ENCODE measurements at regions not wholly inside any gene's neighbourhood (a gene's known extent, or its start where the extent isn't known, plus 50 kb on each side); places are given as distances from the start of the nearest gene placed in this dataset.
"Not testable (repeated sequence)": the region's sequence is repeated elsewhere in the genome, so short reads cannot be mapped to it uniquely, and the experiment has no call there.

DNA sequence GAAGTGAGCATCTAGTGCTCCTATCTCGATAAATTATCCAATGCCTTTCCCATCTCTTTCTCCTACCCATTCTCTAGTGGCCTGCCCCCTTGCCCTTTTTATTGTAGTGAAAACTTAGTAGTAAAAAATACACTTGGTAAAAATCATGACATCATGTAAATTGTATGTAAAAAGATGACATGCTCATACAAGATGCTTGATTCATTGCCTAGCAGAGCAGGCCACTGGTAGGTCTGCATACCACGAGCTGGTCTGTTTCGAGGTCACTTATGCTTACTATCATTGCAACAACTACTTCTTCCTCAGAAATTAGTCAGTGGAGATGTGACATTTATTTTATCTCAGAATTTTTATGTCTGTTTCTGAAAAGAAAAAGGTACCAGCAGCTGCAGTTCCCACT, 177.3 kb downstream of the C9orf152 start:
- Mint-ChIP-seq H3K27me3 (ENCODE audit: unreplicated experiment) (peaks cover 2% of the 10 kb centered on the region), H3K9me3 (ENCODE audit: unreplicated experiment) (no peaks in the 10 kb centered on the region), H3K36me3 (ENCODE audit: low read depth, unreplicated experiment) (no peaks in the 10 kb centered on the region), H3K4me1 (ENCODE audit: unreplicated experiment) (peaks cover 48% of the 10 kb centered on the region), H3K27ac (ENCODE audit: unreplicated experiment) (peak overlapping the region; percentile 99), H3K4me3 (ENCODE audit: unreplicated experiment) (no peak overlapping the region)
- DNase-seq (ENCODE audit: low spot score), result no peak
- TF ChIP-seq, protein P1, sequence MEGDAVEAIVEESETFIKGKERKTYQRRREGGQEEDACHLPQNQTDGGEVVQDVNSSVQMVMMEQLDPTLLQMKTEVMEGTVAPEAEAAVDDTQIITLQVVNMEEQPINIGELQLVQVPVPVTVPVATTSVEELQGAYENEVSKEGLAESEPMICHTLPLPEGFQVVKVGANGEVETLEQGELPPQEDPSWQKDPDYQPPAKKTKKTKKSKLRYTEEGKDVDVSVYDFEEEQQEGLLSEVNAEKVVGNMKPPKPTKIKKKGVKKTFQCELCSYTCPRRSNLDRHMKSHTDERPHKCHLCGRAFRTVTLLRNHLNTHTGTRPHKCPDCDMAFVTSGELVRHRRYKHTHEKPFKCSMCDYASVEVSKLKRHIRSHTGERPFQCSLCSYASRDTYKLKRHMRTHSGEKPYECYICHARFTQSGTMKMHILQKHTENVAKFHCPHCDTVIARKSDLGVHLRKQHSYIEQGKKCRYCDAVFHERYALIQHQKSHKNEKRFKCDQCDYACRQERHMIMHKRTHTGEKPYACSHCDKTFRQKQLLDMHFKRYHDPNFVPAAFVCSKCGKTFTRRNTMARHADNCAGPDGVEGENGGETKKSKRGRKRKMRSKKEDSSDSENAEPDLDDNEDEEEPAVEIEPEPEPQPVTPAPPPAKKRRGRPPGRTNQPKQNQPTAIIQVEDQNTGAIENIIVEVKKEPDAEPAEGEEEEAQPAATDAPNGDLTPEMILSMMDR (IDR thresholded peaks at IDR 0.05; ENCODE audit: unreplicated experiment), result no peak

DNA sequence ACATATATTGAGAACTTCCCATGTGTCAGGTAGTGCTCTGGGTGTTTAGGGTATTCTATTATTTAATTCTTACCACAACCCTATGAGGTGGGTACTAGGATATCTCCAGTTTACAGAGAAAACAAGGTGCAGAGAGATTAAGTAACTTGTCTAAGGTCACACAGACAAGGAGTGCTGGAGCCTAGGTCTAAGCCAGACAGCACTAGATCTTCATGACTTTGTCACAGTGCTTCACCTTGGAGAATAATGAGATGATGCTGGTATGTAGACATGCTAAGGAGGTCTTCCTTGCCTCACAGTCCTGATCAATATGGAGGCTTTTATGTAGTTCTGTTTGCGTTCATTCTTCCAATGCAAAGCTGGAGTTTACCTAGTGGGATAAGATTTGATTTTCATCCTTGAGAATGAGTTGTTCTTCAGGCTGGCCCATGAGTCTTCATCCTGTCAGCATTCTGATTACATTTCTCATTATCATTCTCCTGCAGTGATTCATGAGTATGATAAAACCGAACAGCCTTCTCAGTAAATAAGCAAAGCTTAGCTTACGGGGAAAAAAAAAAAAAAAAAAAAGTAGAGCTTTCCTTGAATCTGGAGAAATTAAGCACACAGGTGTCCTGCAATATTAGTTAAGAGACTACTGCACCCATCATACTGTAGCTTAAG, 176.3 kb downstream of the C9orf152 start:
- Mint-ChIP-seq H3K36me3 (ENCODE audit: low read depth, unreplicated experiment) (peaks cover 1% of the 10 kb centered on the region), H3K9me3 (ENCODE audit: unreplicated experiment) (no peaks in the 10 kb centered on the region), H3K27ac (ENCODE audit: unreplicated experiment) (no peak overlapping the region), H3K4me1 (ENCODE audit: unreplicated experiment) (peaks cover 46% of the 10 kb centered on the region), H3K27me3 (ENCODE audit: unreplicated experiment) (no peaks in the 10 kb centered on the region), H3K4me3 (ENCODE audit: unreplicated experiment) (no peak overlapping the region)
- TF ChIP-seq, protein P1 (IDR thresholded peaks at IDR 0.05; ENCODE audit: unreplicated experiment), result no peak
- DNase-seq (ENCODE audit: low spot score), result no peak

- H3K36me3 Mint-ChIP-seq (ENCODE audit: low read depth, unreplicated experiment); H3K27ac Mint-ChIP-seq (ENCODE audit: unreplicated experiment); H3K9me3 Mint-ChIP-seq (ENCODE audit: unreplicated experiment); H3K27me3 Mint-ChIP-seq (ENCODE audit: unreplicated experiment); DNase-seq (ENCODE audit: low spot score); H3K4me3 Mint-ChIP-seq (ENCODE audit: unreplicated experiment): not testable (repeated sequence)
- H3K4me1 Mint-ChIP-seq (ENCODE audit: unreplicated experiment), result peaks cover 45% of the 10 kb centered on the region
These were observed 175.4 kb downstream of the C9orf152 start for GRCh38 chr9:110032532-110032931.

DNA sequence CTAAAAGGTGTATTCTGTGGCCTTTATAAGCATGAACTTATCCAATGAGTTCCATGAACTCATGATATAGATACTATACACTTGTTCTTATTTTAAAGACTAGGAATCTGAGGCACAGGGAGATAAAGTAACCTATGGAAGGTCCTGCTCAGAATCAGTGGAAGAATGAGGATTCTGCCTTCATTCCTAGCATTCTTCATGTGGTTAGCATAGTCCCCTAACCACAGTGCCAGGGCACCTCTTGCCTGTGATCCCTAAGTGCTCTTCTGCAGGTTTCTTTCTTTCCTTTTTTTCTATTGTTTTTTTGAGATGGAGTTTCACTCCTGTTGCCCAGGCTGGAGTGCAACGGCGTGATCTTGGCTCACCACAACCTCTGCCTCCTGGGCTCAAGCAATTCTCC, 174.1 kb downstream of the C9orf152 start:
- DNase-seq (ENCODE audit: low spot score), result no peak
- Mint-ChIP-seq H3K9me3 (ENCODE audit: unreplicated experiment) (no peaks in the 10 kb centered on the region), H3K36me3 (ENCODE audit: low read depth, unreplicated experiment) (peaks cover 4% of the 10 kb centered on the region), H3K4me3 (ENCODE audit: unreplicated experiment) (no peak overlapping the region), H3K27ac (ENCODE audit: unreplicated experiment) (no peak overlapping the region), H3K4me1 (ENCODE audit: unreplicated experiment) (peaks cover 41% of the 10 kb centered on the region), H3K27me3 (ENCODE audit: unreplicated experiment) (peaks cover 2% of the 10 kb centered on the region)
- TF ChIP-seq, protein P1 (IDR thresholded peaks at IDR 0.05; ENCODE audit: unreplicated experiment), result no peak

- H3K4me1 Mint-ChIP-seq (ENCODE audit: unreplicated experiment), result peaks cover 39% of the 10 kb centered on the region
These were observed 171.7 kb downstream of the C9orf152 start for GRCh38 chr9:110036286-110036685.

More at GRCh38 chr9:110036286-110036685, 171.7 kb downstream of the C9orf152 start:
- no peak for DNase-seq (ENCODE audit: low spot score)
- TF ChIP-seq, protein P1 (IDR thresholded peaks at IDR 0.05; ENCODE audit: unreplicated experiment), result no peak
- Mint-ChIP-seq H3K9me3 (ENCODE audit: unreplicated experiment) (no peaks in the 10 kb centered on the region), H3K27ac (ENCODE audit: unreplicated experiment) (no peak overlapping the region), H3K4me3 (ENCODE audit: unreplicated experiment) (no peak overlapping the region), H3K36me3 (ENCODE audit: low read depth, unreplicated experiment) (peaks cover 4% of the 10 kb centered on the region), H3K27me3 (ENCODE audit: unreplicated experiment) (peaks cover 2% of the 10 kb centered on the region)
